Bronchial epithelial cell (primary cell): ENCODE measurements at regions not wholly inside any gene's neighbourhood (a gene's known extent, or its start where the extent isn't known, plus 50 kb on each side); places are given as distances from the start of the nearest gene placed in this dataset.

Source experiments
- DNase-seq: peaks from one replicate; pipeline ENCODE4 v3.0.0-alpha.2; 2010; ENCODE audit warnings: low read depth
- FAIRE-seq: peaks from 2 replicates; lab custom pipeline; 2011; peaks lifted over from hg19 to GRCh38; lab: Jason Lieb, UNC
- H3K27me3 ChIP-seq: 2 replicates; pipeline ENCODE4 v1.5.1; 2011; ENCODE audit warnings: low read length; ENCODE audit not compliant: control insufficient read depth, insufficient read depth
- H3K36me3 ChIP-seq: 2 replicates; pipeline ENCODE4 v1.5.1; 2011; ENCODE audit warnings: low read length; ENCODE audit not compliant: control insufficient read depth, insufficient read depth
- H3K4me3 ChIP-seq: 2 replicates; pipeline ENCODE4 v1.5.1; 2011; ENCODE audit warnings: mild to moderate bottlenecking, low read depth, low read length, control low read depth
- TF ChIP-seq, protein P1 (sequence below): IDR thresholded peaks from 2 replicates; pipeline ENCODE4 v1.5.1; 2011; ENCODE audit warnings: mild to moderate bottlenecking, moderate library complexity, low read length, control low read depth, inconsistent platforms; ENCODE audit not compliant: insufficient read depth, severe bottlenecking

DNA sequence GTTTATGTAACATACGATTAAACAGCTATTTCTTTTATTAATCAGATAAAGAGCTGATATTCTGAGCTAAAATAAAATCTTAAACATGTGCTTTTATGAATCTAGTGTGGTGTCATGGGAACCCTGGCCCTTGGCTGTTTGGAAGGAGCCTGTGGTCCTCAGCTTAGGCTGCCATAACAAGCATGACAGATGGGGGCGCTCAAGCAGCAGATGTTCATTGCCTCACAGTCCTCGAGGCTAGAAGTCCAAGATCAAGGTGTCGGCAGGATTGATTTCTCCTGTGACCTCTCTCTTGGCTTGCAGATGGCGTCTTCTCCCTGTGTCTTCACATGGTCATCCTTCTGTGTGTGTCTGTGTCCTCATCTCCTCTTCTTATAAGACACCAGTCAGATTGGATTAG, 448.2 kb downstream of the GADD45G start:
- DNase-seq = no peak
- no peaks in the 10 kb centered on the region for H3K36me3 ChIP-seq
- FAIRE-seq = no peak
- no peaks in the 10 kb centered on the region for H3K27me3 ChIP-seq
- H3K4me3 ChIP-seq = no peak overlapping the region
- TF ChIP-seq, protein P1, sequence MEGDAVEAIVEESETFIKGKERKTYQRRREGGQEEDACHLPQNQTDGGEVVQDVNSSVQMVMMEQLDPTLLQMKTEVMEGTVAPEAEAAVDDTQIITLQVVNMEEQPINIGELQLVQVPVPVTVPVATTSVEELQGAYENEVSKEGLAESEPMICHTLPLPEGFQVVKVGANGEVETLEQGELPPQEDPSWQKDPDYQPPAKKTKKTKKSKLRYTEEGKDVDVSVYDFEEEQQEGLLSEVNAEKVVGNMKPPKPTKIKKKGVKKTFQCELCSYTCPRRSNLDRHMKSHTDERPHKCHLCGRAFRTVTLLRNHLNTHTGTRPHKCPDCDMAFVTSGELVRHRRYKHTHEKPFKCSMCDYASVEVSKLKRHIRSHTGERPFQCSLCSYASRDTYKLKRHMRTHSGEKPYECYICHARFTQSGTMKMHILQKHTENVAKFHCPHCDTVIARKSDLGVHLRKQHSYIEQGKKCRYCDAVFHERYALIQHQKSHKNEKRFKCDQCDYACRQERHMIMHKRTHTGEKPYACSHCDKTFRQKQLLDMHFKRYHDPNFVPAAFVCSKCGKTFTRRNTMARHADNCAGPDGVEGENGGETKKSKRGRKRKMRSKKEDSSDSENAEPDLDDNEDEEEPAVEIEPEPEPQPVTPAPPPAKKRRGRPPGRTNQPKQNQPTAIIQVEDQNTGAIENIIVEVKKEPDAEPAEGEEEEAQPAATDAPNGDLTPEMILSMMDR = no peak

DNA sequence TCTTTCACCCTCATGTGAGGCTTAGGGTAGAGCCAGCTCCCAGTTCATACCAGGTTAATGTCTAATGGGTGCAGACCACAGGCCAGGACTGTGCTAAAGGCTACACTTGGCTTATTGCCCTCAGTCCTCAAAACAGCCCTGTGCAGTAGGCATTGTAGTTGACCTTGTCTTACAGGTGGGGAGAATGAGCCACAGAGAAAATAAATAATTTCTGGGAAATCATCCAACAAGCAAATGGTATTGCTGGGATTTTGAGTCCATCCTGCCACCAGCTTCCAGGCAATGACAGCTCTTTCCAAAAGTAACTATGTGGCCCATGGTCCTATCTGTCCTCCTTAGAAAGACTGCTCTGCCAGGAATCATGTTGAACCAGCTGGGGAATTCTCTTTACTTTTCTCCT, 450.0 kb downstream of the GADD45G start:
- no peaks in the 10 kb centered on the region for H3K36me3 ChIP-seq
- FAIRE-seq = no peak
- H3K27me3 ChIP-seq = no peaks in the 10 kb centered on the region
- no peak overlapping the region for H3K4me3 ChIP-seq
- DNase-seq = no peak
- TF ChIP-seq, protein P1 = no peak

DNA sequence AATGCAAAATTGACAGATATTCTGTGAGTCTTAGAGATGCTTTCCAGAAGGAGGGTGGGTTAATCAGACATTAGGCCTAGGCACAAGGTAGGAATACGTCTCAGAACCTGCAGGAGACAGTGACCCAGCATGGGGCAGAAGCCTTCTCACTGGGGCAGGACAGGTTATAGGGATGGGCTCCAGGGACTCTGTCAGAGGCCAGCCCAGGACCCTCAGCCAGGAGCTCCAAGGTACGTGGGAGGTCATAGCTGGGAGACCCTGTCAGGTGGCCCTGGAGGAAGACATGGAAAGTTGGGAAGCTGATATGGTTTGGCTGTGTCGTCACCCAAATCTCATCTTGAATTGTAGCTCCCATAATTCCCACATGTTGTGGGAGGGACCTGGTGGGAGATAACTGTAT, 450.4 kb downstream of the GADD45G start:
- no peak overlapping the region for H3K4me3 ChIP-seq
- H3K36me3 ChIP-seq = no peaks in the 10 kb centered on the region
- H3K27me3 ChIP-seq = peaks cover 1% of the 10 kb centered on the region
- TF ChIP-seq, protein P1 = no peak
- FAIRE-seq = no peak
- DNase-seq = no peak

DNA sequence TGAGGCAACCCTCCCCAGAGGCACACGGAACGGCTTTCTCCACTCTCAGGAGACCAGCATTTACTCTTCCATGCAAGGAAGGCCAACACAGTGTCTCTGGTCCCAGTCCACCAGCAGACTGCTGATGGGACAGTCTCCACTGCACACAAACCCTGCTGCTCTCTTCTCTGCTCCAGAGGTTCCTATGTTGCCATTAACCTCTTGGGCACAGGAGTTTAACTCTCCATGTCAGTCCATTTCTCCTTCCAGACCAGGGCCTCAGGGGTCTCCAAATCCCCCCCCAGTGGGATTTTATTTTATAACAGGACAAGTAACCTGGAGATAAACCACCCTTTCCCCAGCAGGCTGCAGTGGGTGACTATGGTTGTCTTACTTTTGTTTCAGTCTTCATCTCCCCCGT, 452.5 kb downstream of the GADD45G start:
- H3K4me3 ChIP-seq = no peak overlapping the region
- no peak for DNase-seq
- H3K27me3 ChIP-seq = peaks cover 3% of the 10 kb centered on the region
- TF ChIP-seq, protein P1 = no peak
- H3K36me3 ChIP-seq = no peaks in the 10 kb centered on the region
- FAIRE-seq = no peak

DNA sequence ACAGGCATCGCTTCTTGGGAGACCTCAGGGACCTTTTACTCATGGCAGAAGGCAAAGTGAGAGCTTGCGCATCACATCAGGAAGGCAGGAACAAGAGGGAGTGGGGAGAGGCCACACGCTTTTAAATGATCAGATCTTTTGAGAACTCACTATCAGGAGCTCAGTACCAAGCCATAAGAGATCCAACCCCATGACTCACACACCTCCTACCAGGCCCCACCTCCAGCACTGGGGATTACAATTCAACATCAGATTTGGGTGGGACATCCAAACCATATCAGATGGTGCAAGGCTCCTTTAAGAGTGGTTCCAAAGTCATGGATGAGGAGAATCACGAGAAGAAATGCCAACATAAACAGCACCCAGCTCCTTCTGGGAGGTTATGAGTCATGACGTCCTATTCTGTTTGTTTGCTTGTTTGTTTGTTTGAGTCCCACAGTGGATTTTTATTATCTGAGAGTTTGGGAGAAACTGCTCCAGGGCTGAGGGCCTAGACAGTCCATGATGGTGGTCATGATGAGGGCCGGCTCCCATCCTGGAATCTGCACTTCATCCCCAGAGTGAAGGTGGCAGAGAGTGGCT, 453.5 kb downstream of the GADD45G start:
- no peak for FAIRE-seq
- TF ChIP-seq, protein P1 = no peak
- no peak overlapping the region for H3K4me3 ChIP-seq
- peaks cover 3% of the 10 kb centered on the region for H3K27me3 ChIP-seq
- DNase-seq = no peak
- no peaks in the 10 kb centered on the region for H3K36me3 ChIP-seq

DNA sequence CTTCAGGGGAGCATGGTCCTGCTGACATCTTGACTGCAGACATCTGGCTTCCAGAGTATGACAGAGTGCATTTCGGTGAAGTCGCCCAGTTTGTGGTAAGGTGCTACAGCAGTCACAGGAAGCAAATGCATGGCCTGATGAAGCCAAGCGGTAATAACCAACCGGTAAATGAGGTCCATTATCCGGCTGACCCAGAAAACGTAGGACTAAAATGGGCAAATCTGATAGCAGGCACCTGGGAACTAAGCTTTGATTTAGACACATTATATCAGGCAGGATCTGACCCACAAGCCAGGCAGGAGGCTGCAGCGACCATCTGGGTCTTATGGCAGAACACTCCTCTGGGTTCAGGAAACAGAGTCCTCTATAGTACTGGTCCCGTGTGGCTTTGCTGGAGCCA, 454.6 kb downstream of the GADD45G start:
- Histone ChIP-seq H3K27me3 (peaks cover 3% of the 10 kb centered on the region), H3K36me3 (no peaks in the 10 kb centered on the region), H3K4me3 (no peak overlapping the region)
- FAIRE-seq (peak; percentile 36), DNase-seq (no peak)
- TF ChIP-seq, protein P1 = no peak
